ENCODE measurements at regions not wholly inside any gene's neighbourhood (a gene's known extent, or its start where the extent isn't known, plus 50 kb on each side); places are given as distances from the start of the nearest gene placed in this dataset.

DNA sequence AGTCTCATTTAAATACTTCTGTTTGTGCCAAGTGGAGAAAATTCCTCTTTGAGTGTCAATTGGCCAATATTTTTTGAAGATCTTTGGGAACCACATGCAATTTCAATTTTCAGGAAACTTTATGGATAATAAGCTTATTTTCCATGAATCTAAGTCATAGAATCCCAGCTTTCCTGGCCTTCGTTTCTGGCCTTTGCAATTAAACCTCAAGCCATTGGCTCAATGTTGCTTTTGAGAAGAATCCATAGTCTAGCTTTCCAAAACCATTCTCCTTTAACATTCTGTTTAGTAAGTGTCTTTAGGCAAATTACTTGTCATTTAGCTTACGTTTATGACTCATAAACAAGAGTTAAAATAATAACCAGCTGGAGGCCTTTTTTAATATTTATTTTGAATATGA lies 145.0 kb upstream of the FTMT start:
- Histone ChIP-seq H3K9me2 (no peaks in the 10 kb centered on the region), H3K36me3 (replicated peaks in 1 of 2; ENCODE audit: control insufficient read depth in 1 of 2, insufficient read depth in 2 of 2, low read length in 1 of 2) (no peaks in the 10 kb centered on the region), H3K4me1 (ENCODE audit: control insufficient read depth in 1 of 2, insufficient read depth in 2 of 2, low read depth in 1 of 2, low read length in 1 of 2) (no peaks in the 10 kb centered on the region), H4K20me1 (ENCODE audit: insufficient read depth) (no peaks in the 10 kb centered on the region), H3K4me3 (ENCODE audit: low read depth in 2 of 2, low read length in 1 of 2) (no peak overlapping the region), H3K9me3 (no peaks in the 10 kb centered on the region), H3K27me3 (ENCODE audit: insufficient read depth) (no peaks in the 10 kb centered on the region), H3F3A (replicated peaks; ENCODE audit: insufficient read depth) (no peaks in the 10 kb centered on the region), H3K9ac (no peak overlapping the region), H2AFZ (ENCODE audit: low read depth) (no peak overlapping the region), H3K27ac (ENCODE audit: low read depth in 2 of 2, low read length in 1 of 2) (no peak overlapping the region), H3K79me2 (ENCODE audit: insufficient read depth) (no peaks in the 10 kb centered on the region), H3K4me2 (no peak overlapping the region)
- CTCF ChIA-PET: no interaction called here
- DNase-seq: no peak
- TF ChIP-seq SIN3A (IDR thresholded peaks at IDR 0.05; ENCODE audit: borderline replicate concordance, low read depth, low read length) (no peak), CHD2 (IDR thresholded peaks at IDR 0.05; ENCODE audit: low read length, partially characterized antibody) (no peak), FOSL2 (IDR thresholded peaks at IDR 0.05; ENCODE audit: borderline replicate concordance, low read depth) (no peak), RCOR1 (IDR thresholded peaks at IDR 0.05; ENCODE audit: low read length) (no peak), EZH2phosphoT487 (IDR thresholded peaks at IDR 0.05; ENCODE audit: borderline replicate concordance, low read depth) (no peak), ELF1 (IDR thresholded peaks at IDR 0.05) (no peak), FOXJ3 (CRISPR knock-in tag; IDR thresholded peaks at IDR 0.05) (no peak), TEAD4 (IDR thresholded peaks at IDR 0.05; ENCODE audit: borderline replicate concordance, insufficient read depth) (no peak), GATA2 (CRISPR knock-in tag; IDR thresholded peaks at IDR 0.05) (no peak), RXRA (IDR thresholded peaks at IDR 0.05; ENCODE audit: borderline replicate concordance, low read depth) (no peak), NRF1 (IDR thresholded peaks at IDR 0.05; ENCODE audit: low read depth, low read length) (no peak), NFIC (IDR thresholded peaks at IDR 0.05; ENCODE audit: borderline replicate concordance) (no peak)
- TF ChIP-seq, protein P1, sequence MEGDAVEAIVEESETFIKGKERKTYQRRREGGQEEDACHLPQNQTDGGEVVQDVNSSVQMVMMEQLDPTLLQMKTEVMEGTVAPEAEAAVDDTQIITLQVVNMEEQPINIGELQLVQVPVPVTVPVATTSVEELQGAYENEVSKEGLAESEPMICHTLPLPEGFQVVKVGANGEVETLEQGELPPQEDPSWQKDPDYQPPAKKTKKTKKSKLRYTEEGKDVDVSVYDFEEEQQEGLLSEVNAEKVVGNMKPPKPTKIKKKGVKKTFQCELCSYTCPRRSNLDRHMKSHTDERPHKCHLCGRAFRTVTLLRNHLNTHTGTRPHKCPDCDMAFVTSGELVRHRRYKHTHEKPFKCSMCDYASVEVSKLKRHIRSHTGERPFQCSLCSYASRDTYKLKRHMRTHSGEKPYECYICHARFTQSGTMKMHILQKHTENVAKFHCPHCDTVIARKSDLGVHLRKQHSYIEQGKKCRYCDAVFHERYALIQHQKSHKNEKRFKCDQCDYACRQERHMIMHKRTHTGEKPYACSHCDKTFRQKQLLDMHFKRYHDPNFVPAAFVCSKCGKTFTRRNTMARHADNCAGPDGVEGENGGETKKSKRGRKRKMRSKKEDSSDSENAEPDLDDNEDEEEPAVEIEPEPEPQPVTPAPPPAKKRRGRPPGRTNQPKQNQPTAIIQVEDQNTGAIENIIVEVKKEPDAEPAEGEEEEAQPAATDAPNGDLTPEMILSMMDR (IDR thresholded peaks at IDR 0.05): no peak
- TF ChIP-seq, protein P2, sequence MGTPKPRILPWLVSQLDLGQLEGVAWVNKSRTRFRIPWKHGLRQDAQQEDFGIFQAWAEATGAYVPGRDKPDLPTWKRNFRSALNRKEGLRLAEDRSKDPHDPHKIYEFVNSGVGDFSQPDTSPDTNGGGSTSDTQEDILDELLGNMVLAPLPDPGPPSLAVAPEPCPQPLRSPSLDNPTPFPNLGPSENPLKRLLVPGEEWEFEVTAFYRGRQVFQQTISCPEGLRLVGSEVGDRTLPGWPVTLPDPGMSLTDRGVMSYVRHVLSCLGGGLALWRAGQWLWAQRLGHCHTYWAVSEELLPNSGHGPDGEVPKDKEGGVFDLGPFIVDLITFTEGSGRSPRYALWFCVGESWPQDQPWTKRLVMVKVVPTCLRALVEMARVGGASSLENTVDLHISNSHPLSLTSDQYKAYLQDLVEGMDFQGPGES (IDR thresholded peaks at IDR 0.05; ENCODE audit: low read depth, low read length): no peak
- POLR2A ChIA-PET: no interaction called here
- 25% methylated on average over 2 of the region's 2 CpGs for WGBS (ENCODE audit: low lambda C conversion rate)

DNA sequence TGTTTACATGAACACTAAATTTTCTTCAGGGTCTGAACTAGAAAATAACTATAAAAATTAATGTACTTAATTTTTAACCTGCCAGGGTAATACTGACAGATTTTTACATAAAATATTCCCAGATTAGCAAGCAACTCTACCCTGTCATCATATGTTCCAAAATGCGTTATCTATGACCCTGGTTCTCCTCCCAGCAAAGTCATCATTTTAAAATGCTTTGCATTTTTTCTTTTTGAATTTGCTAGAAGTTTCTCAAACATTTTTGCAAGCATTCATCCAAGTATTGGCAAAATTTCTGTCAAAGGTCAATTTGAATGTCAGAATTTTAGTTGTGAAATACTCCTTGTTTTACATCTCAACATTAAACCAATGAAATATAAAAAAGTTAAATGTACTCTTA lies 144.5 kb upstream of the FTMT start:
- DNase-seq: no peak
- TF ChIP-seq SMC3 (IDR thresholded peaks at IDR 0.05; ENCODE audit: low read depth, low read length) (no peak), ELF1 (IDR thresholded peaks at IDR 0.05) (no peak), RFX5 (IDR thresholded peaks at IDR 0.05; ENCODE audit: low read length) (no peak), YY1 (IDR thresholded peaks at IDR 0.05; ENCODE audit: low read depth) (no peak), TCF12 (IDR thresholded peaks at IDR 0.05) (no peak), SIN3A (IDR thresholded peaks at IDR 0.05; ENCODE audit: borderline replicate concordance, low read depth, low read length) (no peak), TAF1 (IDR thresholded peaks at IDR 0.05; ENCODE audit: borderline replicate concordance, low read depth, low read length) (no peak), MXI1 (IDR thresholded peaks at IDR 0.05; ENCODE audit: low read depth, low read length) (no peak), NRF1 (IDR thresholded peaks at IDR 0.05; ENCODE audit: low read depth, low read length) (no peak), FOXJ3 (CRISPR knock-in tag; IDR thresholded peaks at IDR 0.05) (no peak), EP300 (IDR thresholded peaks at IDR 0.05; ENCODE audit: borderline replicate concordance in 1 of 2, low read depth in 1 of 2, low read length in 1 of 2) (no peak), CHD2 (IDR thresholded peaks at IDR 0.05; ENCODE audit: low read length, partially characterized antibody) (no peak), RXRA (IDR thresholded peaks at IDR 0.05; ENCODE audit: borderline replicate concordance, low read depth) (no peak), POLR2AphosphoS5 (IDR thresholded peaks at IDR 0.05; ENCODE audit: low read depth, low read length) (no peak)
- TF ChIP-seq, protein P3, sequence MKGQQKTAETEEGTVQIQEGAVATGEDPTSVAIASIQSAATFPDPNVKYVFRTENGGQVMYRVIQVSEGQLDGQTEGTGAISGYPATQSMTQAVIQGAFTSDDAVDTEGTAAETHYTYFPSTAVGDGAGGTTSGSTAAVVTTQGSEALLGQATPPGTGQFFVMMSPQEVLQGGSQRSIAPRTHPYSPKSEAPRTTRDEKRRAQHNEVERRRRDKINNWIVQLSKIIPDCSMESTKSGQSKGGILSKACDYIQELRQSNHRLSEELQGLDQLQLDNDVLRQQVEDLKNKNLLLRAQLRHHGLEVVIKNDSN (IDR thresholded peaks at IDR 0.05; ENCODE audit: borderline replicate concordance, low read depth): no peak
- TF ChIP-seq, protein P4, sequence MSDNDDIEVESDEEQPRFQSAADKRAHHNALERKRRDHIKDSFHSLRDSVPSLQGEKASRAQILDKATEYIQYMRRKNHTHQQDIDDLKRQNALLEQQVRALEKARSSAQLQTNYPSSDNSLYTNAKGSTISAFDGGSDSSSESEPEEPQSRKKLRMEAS (IDR thresholded peaks at IDR 0.05; ENCODE audit: low read depth): no peak
- TF ChIP-seq, protein P2 (IDR thresholded peaks at IDR 0.05; ENCODE audit: low read depth, low read length): no peak
- H3F3A ChIP-seq (replicated peaks; ENCODE audit: insufficient read depth): no peaks in the 10 kb centered on the region
- H3K4me2 ChIP-seq: no peak overlapping the region
- H3K9ac ChIP-seq: no peak overlapping the region
- no peaks in the 10 kb centered on the region for H3K4me1 ChIP-seq (ENCODE audit: control insufficient read depth in 1 of 2, insufficient read depth in 2 of 2, low read depth in 1 of 2, low read length in 1 of 2)
- H3K9me2 ChIP-seq: no peaks in the 10 kb centered on the region
- H3K36me3 ChIP-seq (replicated peaks in 1 of 2; ENCODE audit: control insufficient read depth in 1 of 2, insufficient read depth in 2 of 2, low read length in 1 of 2): no peaks in the 10 kb centered on the region
- POLR2A ChIA-PET: no interaction called here
- no peaks in the 10 kb centered on the region for H4K20me1 ChIP-seq (ENCODE audit: insufficient read depth)
- no peaks in the 10 kb centered on the region for H3K27me3 ChIP-seq (ENCODE audit: insufficient read depth)
- WGBS (ENCODE audit: low lambda C conversion rate): 91% methylated on average over 1 of the region's 1 CpG
- H3K4me3 ChIP-seq (ENCODE audit: low read depth in 2 of 2, low read length in 1 of 2): no peak overlapping the region
- no peaks in the 10 kb centered on the region for H3K9me3 ChIP-seq
- H3K79me2 ChIP-seq (ENCODE audit: insufficient read depth): no peaks in the 10 kb centered on the region
- no peak overlapping the region for H2AFZ ChIP-seq (ENCODE audit: low read depth)
- CTCF ChIA-PET: no interaction called here
- no peak overlapping the region for H3K27ac ChIP-seq (ENCODE audit: low read depth in 2 of 2, low read length in 1 of 2)

Measured in SK-N-SH (cell line).